Endothelial cell of umbilical vein (primary cell): ENCODE measurements at regions not wholly inside any gene's neighbourhood (a gene's known extent, or its start where the extent isn't known, plus 50 kb on each side); places are given as distances from the start of the nearest gene placed in this dataset.

Source experiments
- BruUV-seq: library from RNA; stranded (reverse); fragments of 400-500 nt; replicated peaks from 2 replicates; lab custom pipeline; 2021; lab: Mats Ljungman, UMichigan
- CTCF ChIA-PET: fragments of 300-600, 350-600 bp; sonication (Branson Sonifier 250); formaldehyde crosslinking; loops from one replicate; lab custom pipeline; 2021; ENCODE audit warnings: antibody characterized with exemption, inconsistent platforms; lab: Charles Lee
- POLR2A ChIA-PET: fragments of 300-600, 350-600 bp; sonication (Branson Sonifier 250); formaldehyde crosslinking; loops from one replicate; lab custom pipeline; 2021; ENCODE audit warnings: antibody characterized with exemption, inconsistent platforms; lab: Charles Lee
- DNase-seq: peaks from one replicate; pipeline ENCODE4 v3.0.0-alpha.2; 2011; ENCODE audit warnings: low read depth, low spot score
- FAIRE-seq: peaks from 2 replicates; lab custom pipeline; 2011; peaks lifted over from hg19 to GRCh38; lab: Jason Lieb, UNC
- H2AFZ ChIP-seq: 2 replicates; pipeline ENCODE4 v1.6.0; 2012; ENCODE audit warnings: low read depth, low read length, control low read depth, inconsistent platforms
- H3K27ac ChIP-seq: 2 replicates; pipeline ENCODE4 v1.5.1; 2011; ENCODE audit warnings: low read depth, mild to moderate bottlenecking, control low read depth, low read length, moderate library complexity; ENCODE audit not compliant: insufficient read depth
- H3K27me3 ChIP-seq, 2 experiments: 2 replicates each; pipeline versions ENCODE4 v1.6.0 to v1.6.1; 2011; ENCODE audit warnings: low read length in 2 of 2, mixed read lengths in 1 of 2; ENCODE audit not compliant: control insufficient read depth in 2 of 2, insufficient read depth in 2 of 2
- H3K36me3 ChIP-seq, 2 experiments: 2 replicates in 1 of 2; 3 replicates in 1 of 2; pipeline ENCODE4 v1.5.1; 2011; ENCODE audit warnings: low read length in 2 of 2, mild to moderate bottlenecking in 1 of 2, moderate library complexity in 1 of 2; ENCODE audit not compliant: control insufficient read depth in 2 of 2, insufficient read depth in 2 of 2; ENCODE audit errors: extremely low read depth in 1 of 2
- H3K4me1 ChIP-seq: 3 replicates; pipeline ENCODE4 v1.5.1; 2011; ENCODE audit warnings: mild to moderate bottlenecking, low read length; ENCODE audit not compliant: control insufficient read depth, insufficient read depth; ENCODE audit errors: extremely low read depth
- H3K4me2 ChIP-seq: 2 replicates; pipeline ENCODE4 v1.6.1; 2011; ENCODE audit warnings: low read length, control low read depth, mixed read lengths; ENCODE audit not compliant: insufficient read depth
- H3K4me3 ChIP-seq, 3 experiments: fragments of 200-600 bp in 1 of 3; sonication (generic), shearing (Covaris generic) in 1 of 3; replicated peaks in 1 of 3; 2 replicates each; pipeline ENCODE4 v1.5.1; 2011 to 2016; ENCODE audit warnings: control low read depth in 3 of 3, low read length in 3 of 3, mild to moderate bottlenecking in 2 of 3, inconsistent platforms in 1 of 3, low read depth in 1 of 3, moderate library complexity in 1 of 3; ENCODE audit not compliant: insufficient read depth in 1 of 3
- H3K79me2 ChIP-seq: 2 replicates; pipeline ENCODE4 v1.6.0; 2012; ENCODE audit warnings: low read length, inconsistent platforms; ENCODE audit not compliant: control insufficient read depth, insufficient read depth
- H3K9ac ChIP-seq: replicated peaks from 2 replicates; pipeline ENCODE3; 2011; ENCODE audit warnings: low read length, control low read depth; ENCODE audit not compliant: insufficient read depth; ENCODE audit errors: extremely low read depth
- H3K9me1 ChIP-seq: replicated peaks from 3 replicates; pipeline ENCODE4 v1.6.0; 2011; ENCODE audit warnings: mild to moderate bottlenecking, low read length; ENCODE audit not compliant: control insufficient read depth, insufficient read depth; ENCODE audit errors: extremely low read depth
- H3K9me3 ChIP-seq: replicated peaks from 2 replicates; pipeline ENCODE4 v1.5.1; 2012; ENCODE audit warnings: low read length, inconsistent platforms; ENCODE audit not compliant: control insufficient read depth, insufficient read depth
- H4K20me1 ChIP-seq: replicated peaks from 2 replicates; pipeline ENCODE3; 2011; ENCODE audit warnings: mild to moderate bottlenecking, low read length; ENCODE audit not compliant: control insufficient read depth, insufficient read depth; ENCODE audit errors: extremely low read depth
- EZH2 ChIP-seq: IDR thresholded peaks from 2 replicates; pipeline ENCODE4 v1.6.1; 2012; ENCODE audit warnings: borderline replicate concordance, low read depth, mild to moderate bottlenecking, moderate library complexity, low read length, inconsistent platforms; ENCODE audit not compliant: severe bottlenecking
- FOS ChIP-seq: IDR thresholded peaks from 2 replicates; pipeline ENCODE4 v1.6.1; 2011; ENCODE audit warnings: mild to moderate bottlenecking, low read length, moderate library complexity, borderline replicate concordance; ENCODE audit not compliant: insufficient read depth
- GATA2 ChIP-seq: IDR thresholded peaks from 2 replicates; pipeline ENCODE4 v1.7.0; 2011; ENCODE audit warnings: low read depth, mild to moderate bottlenecking, moderate library complexity, mixed read lengths, low read length; ENCODE audit not compliant: insufficient read length, insufficient read depth
- JUN ChIP-seq: IDR thresholded peaks from 2 replicates; pipeline ENCODE4 v1.6.1; 2011; ENCODE audit warnings: borderline replicate concordance, low read depth; ENCODE audit not compliant: insufficient read length, insufficient read depth
- MYC ChIP-seq: IDR thresholded peaks from one replicate; pipeline ENCODE4 v1.6.1; 2011; ENCODE audit warnings: mild to moderate bottlenecking, low read depth, low read length
- POLR2A ChIP-seq: IDR thresholded peaks from 2 replicates; pipeline ENCODE4 v1.6.1; 2012; ENCODE audit warnings: low read depth, mild to moderate bottlenecking, control low read depth, low read length
- POLR2AphosphoS5 ChIP-seq: IDR thresholded peaks from 2 replicates; pipeline ENCODE4 v1.6.1; 2012; ENCODE audit warnings: low read depth, mild to moderate bottlenecking, control low read depth, low read length, moderate library complexity; ENCODE audit not compliant: insufficient read depth
- dilution Hi-C: fragments of 300-500 bp; cut with MboI; formaldehyde crosslinking; loops from one replicate; pipeline ENCODE4 v1.15.0; 2019; ENCODE audit warnings: low sequenced_read_pairs; ENCODE audit not compliant: extremely low pct_ligation_motif_present
- intact Hi-C: fragments of 100-400 bp; cut with micrococcal nuclease; formaldehyde crosslinking; loops from one replicate; pipeline ENCODE4 v1.10.0; 2022
- TF ChIP-seq, protein P1 (sequence below): IDR thresholded peaks from 2 replicates; pipeline ENCODE4 v1.6.1; 2011; ENCODE audit not compliant: insufficient read depth, insufficient read length
- TF ChIP-seq, protein P2 (sequence below), 2 donors: IDR thresholded peaks; 1 replicate in 1 of 2; 2 replicates in 1 of 2; pipeline ENCODE4 v1.5.1; 2011; ENCODE audit warnings: low read length in 2 of 2, mild to moderate bottlenecking in 2 of 2, moderate library complexity in 2 of 2, control low read depth in 1 of 2, inconsistent platforms in 1 of 2, low read depth in 1 of 2; ENCODE audit not compliant: insufficient read depth in 1 of 2; ENCODE audit errors: extremely low read depth in 1 of 2

GRCh38 chr4:130747842-130748241, 1651.9 kb downstream of the C4orf33 start:
- CTCF ChIA-PET = interaction anchor here (0.7 kb wide), 1 partner anchor 1557 kb away, joined by 3 read pairs; no protein-coding TSS in a partner anchor
- no peak for TF ChIP-seq POLR2AphosphoS5
- TF ChIP-seq, protein P1, sequence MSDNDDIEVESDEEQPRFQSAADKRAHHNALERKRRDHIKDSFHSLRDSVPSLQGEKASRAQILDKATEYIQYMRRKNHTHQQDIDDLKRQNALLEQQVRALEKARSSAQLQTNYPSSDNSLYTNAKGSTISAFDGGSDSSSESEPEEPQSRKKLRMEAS = no peak
- no peak for TF ChIP-seq FOS
- no peak for TF ChIP-seq JUN
- no peak for TF ChIP-seq POLR2A
- TF ChIP-seq, protein P2, sequence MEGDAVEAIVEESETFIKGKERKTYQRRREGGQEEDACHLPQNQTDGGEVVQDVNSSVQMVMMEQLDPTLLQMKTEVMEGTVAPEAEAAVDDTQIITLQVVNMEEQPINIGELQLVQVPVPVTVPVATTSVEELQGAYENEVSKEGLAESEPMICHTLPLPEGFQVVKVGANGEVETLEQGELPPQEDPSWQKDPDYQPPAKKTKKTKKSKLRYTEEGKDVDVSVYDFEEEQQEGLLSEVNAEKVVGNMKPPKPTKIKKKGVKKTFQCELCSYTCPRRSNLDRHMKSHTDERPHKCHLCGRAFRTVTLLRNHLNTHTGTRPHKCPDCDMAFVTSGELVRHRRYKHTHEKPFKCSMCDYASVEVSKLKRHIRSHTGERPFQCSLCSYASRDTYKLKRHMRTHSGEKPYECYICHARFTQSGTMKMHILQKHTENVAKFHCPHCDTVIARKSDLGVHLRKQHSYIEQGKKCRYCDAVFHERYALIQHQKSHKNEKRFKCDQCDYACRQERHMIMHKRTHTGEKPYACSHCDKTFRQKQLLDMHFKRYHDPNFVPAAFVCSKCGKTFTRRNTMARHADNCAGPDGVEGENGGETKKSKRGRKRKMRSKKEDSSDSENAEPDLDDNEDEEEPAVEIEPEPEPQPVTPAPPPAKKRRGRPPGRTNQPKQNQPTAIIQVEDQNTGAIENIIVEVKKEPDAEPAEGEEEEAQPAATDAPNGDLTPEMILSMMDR (IDR thresholded peaks at IDR 0.05; ENCODE audit: extremely low read depth in 1 of 2, insufficient read depth in 1 of 2, low read depth in 1 of 2, low read length in 2 of 2) = no peak
- TF ChIP-seq EZH2 = no peak
- no peak for TF ChIP-seq MYC
- no peak for TF ChIP-seq GATA2
- Histone ChIP-seq H3K4me1 (no peaks in the 10 kb centered on the region), H3K4me3 (no peak overlapping the region), H4K20me1 (no peaks in the 10 kb centered on the region), H3K9me1 (no peaks in the 10 kb centered on the region), H3K4me2 (no peak overlapping the region), H3K36me3 (no peaks in the 10 kb centered on the region), H3K9me3 (no peaks in the 10 kb centered on the region), H3K27ac (no peak overlapping the region), H3K9ac (no peak overlapping the region), H3K79me2 (no peaks in the 10 kb centered on the region), H3K27me3 (no peaks in the 10 kb centered on the region), H2AFZ (no peak overlapping the region)
- POLR2A ChIA-PET = no interaction called here
- dilution Hi-C loops = no loop called here
- BruUV-seq = no TSS peak
- FAIRE-seq (no peak), DNase-seq (no peak)
- intact Hi-C loops = loop anchor here (1.0 to 10.0 kb wide), 3 partner anchors 389 to 1867 kb away; no protein-coding TSS in a partner anchor
